Neutrophil (primary cell): ENCODE measurements at regions not wholly inside any gene's neighbourhood (a gene's known extent, or its start where the extent isn't known, plus 50 kb on each side); places are given as distances from the start of the nearest gene placed in this dataset.

ENCODE experiments used
- H3K27ac ChIP-seq: fragments of 200-600 bp; sonication (generic); 2 replicates; pipeline ENCODE4 v1.5.1; 2016; ENCODE audit warnings: mild to moderate bottlenecking, moderate library complexity
- H3K27me3 ChIP-seq: fragments of 200-600 bp; sonication (generic); 2 replicates; pipeline ENCODE4 v1.6.0; 2016; ENCODE audit warnings: mild to moderate bottlenecking
- H3K36me3 ChIP-seq: fragments of 200-600 bp; sonication (generic); 2 replicates; pipeline ENCODE4 v1.5.1; 2017
- H3K4me1 ChIP-seq, 2 experiments: fragments of 200-600 bp in 1 of 2; sonication (generic) in 1 of 2; 1 replicate in 1 of 2; 2 replicates in 1 of 2; pipeline versions ENCODE4 v1.5.1 to v1.6.1; 2013 to 2016; ENCODE audit warnings: low read depth in 1 of 2, low read length in 1 of 2, mild to moderate bottlenecking in 1 of 2, moderate library complexity in 1 of 2; ENCODE audit not compliant: control insufficient read depth in 1 of 2, insufficient read depth in 1 of 2
- H3K4me3 ChIP-seq, 2 experiments: fragments of 200-600 bp in 1 of 2; sonication (generic) in 1 of 2; 1 replicate in 1 of 2; 2 replicates in 1 of 2; pipeline ENCODE4 v1.5.1; 2013 to 2016; ENCODE audit warnings: low read depth in 1 of 2, low read length in 1 of 2, mild to moderate bottlenecking in 1 of 2, moderate library complexity in 1 of 2
- H3K9me3 ChIP-seq: fragments of 200-600 bp; sonication (generic); 2 replicates; pipeline ENCODE4 v1.5.1; 2016
- CTCF ChIP-seq: fragments of 200-600 bp; sonication (generic); IDR thresholded peaks from 2 replicates; pipeline ENCODE4 v1.5.1; 2016; ENCODE audit warnings: antibody characterized with exemption

GRCh38 chr9:75431375-75431774 lies 343.1 kb downstream of the OSTF1 start:
- no peak overlapping the region for H3K4me3 ChIP-seq
- H3K27ac ChIP-seq = no peak overlapping the region
- TF ChIP-seq CTCF = no peak
- H3K4me1 ChIP-seq = no peaks in the 10 kb centered on the region
- no peaks in the 10 kb centered on the region for H3K36me3 ChIP-seq
- H3K27me3 ChIP-seq = no peaks in the 10 kb centered on the region
- no peaks in the 10 kb centered on the region for H3K9me3 ChIP-seq

DNA sequence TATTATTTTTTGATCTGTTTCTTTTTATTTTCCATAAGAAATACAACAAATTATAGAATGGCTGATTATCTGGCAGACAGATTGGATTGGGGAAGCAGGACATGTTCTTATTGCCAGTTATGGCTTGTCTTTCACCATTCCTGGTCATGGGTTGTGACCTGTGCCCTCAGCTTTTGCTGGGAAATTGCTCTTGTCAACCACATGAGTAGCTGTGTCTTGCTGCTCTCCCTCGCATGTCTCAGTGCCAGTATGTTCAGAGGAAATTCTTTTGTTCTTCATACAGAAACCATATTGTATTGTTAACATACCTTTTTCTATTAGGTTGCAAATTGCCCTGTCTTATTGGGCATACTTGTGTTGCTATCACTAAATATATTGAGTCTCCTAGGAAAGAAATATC lies 344.1 kb downstream of the OSTF1 start:
- H3K4me3 ChIP-seq = no peak overlapping the region
- no peaks in the 10 kb centered on the region for H3K9me3 ChIP-seq
- no peaks in the 10 kb centered on the region for H3K36me3 ChIP-seq
- no peaks in the 10 kb centered on the region for H3K4me1 ChIP-seq
- no peaks in the 10 kb centered on the region for H3K27me3 ChIP-seq
- H3K27ac ChIP-seq = no peak overlapping the region
- TF ChIP-seq CTCF = no peak

DNA sequence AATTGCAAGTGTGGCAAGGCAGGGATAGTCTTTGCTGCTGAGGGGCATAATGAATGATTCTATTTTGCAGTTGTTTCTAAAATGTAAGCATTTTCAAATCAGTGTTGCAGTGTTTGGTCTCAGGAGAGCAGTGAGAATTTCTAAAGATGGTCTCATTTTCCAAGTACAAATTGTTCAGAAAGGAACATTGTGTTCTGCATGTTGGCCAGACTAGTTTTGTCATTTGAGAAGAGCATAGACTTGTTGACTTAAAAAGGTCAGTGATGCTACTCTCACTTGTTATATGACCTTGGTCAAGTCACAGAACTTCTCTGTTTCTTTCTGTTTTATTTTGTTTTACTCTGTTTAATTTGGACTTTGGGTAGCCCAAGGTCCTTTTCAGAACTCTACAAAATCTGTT lies 344.6 kb downstream of the OSTF1 start:
- H3K27me3 ChIP-seq = no peaks in the 10 kb centered on the region
- no peak overlapping the region for H3K27ac ChIP-seq
- no peak overlapping the region for H3K4me3 ChIP-seq
- H3K36me3 ChIP-seq = no peaks in the 10 kb centered on the region
- TF ChIP-seq CTCF = no peak
- H3K9me3 ChIP-seq = no peaks in the 10 kb centered on the region
- no peaks in the 10 kb centered on the region for H3K4me1 ChIP-seq

- Histone ChIP-seq H3K9me3 (no peaks in the 10 kb centered on the region), H3K27ac (no peak overlapping the region), H3K4me1 (no peaks in the 10 kb centered on the region), H3K36me3 (no peaks in the 10 kb centered on the region), H3K4me3 (no peak overlapping the region), H3K27me3 (no peaks in the 10 kb centered on the region)
- TF ChIP-seq CTCF = no peak
Observed at GRCh38 chr9:75438716-75439115, 350.4 kb downstream of the OSTF1 start.

- Histone ChIP-seq H3K9me3 (no peaks in the 10 kb centered on the region), H3K27ac (no peak overlapping the region), H3K4me1 (no peaks in the 10 kb centered on the region), H3K27me3 (no peaks in the 10 kb centered on the region), H3K36me3 (no peaks in the 10 kb centered on the region), H3K4me3 (no peak overlapping the region)
- TF ChIP-seq CTCF = no peak
Observed at GRCh38 chr9:75440914-75441313, 352.6 kb downstream of the OSTF1 start.

DNA sequence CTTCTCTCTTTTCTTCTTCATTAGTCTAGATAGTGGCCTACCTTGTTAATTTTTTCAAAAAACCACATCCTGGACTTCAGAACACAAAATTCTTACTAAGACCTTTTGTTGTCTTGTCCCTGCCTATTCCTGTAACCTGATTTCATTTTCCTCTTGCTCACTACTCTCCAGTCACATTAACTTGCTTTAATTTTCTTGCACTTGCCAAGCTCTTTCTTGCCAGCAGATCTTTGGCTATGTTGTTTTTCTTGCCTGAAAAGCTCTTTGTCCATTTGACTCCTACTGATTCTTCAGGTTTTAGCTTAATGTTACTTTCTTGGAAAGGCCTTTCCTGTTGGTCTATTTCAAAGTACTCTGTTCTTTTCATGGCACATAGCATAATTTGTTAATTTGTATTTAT lies 356.8 kb downstream of the OSTF1 start:
- H3K36me3 ChIP-seq = no peaks in the 10 kb centered on the region
- H3K4me3 ChIP-seq = no peak overlapping the region
- no peaks in the 10 kb centered on the region for H3K9me3 ChIP-seq
- no peaks in the 10 kb centered on the region for H3K27me3 ChIP-seq
- no peaks in the 10 kb centered on the region for H3K4me1 ChIP-seq
- H3K27ac ChIP-seq = no peak overlapping the region
- no peak for TF ChIP-seq CTCF
